Kidney (tissue), 13 donors: ENCODE measurements at regions not wholly inside any gene's neighbourhood (a gene's known extent, or its start where the extent isn't known, plus 50 kb on each side); places are given as distances from the start of the nearest gene placed in this dataset.
A peak's percentile ranks its signal among the peaks of the same experiment; 100 is the strongest.

ENCODE experiments used
- DNase-seq, 5 donors: peaks; one replicate each; pipeline ENCODE4 v3.0.0-alpha.2; 2013 to 2020
- FAIRE-seq: peaks from 2 replicates; lab custom pipeline; 2012; peaks lifted over from hg19 to GRCh38; lab: Jason Lieb, UNC
- H3K27ac ChIP-seq, 2 donors: one replicate each; pipeline ENCODE4 v1.7.0; 2013; ENCODE audit warnings: low read depth in 2 of 2, low read length in 2 of 2, inconsistent platforms in 1 of 2
- H3K27me3 ChIP-seq: one replicate; pipeline ENCODE4 v1.7.1; 2013; ENCODE audit warnings: low read length, inconsistent platforms; ENCODE audit not compliant: control insufficient read depth, insufficient read depth
- H3K36me3 ChIP-seq, 3 donors: one replicate each; pipeline versions ENCODE4 v1.7.0 to v1.7.1; 2013; ENCODE audit warnings: low read length in 3 of 3, control low read depth in 1 of 3, inconsistent platforms in 1 of 3; ENCODE audit not compliant: insufficient read depth in 3 of 3, control insufficient read depth in 2 of 3
- H3K4me1 ChIP-seq, 3 donors: one replicate each; pipeline versions ENCODE4 v1.7.0 to v1.7.1; 2013; ENCODE audit warnings: low read length in 3 of 3, inconsistent platforms in 1 of 3, low read depth in 1 of 3; ENCODE audit not compliant: control insufficient read depth in 2 of 3, insufficient read depth in 2 of 3
- H3K4me3 ChIP-seq, 3 donors: one replicate each; pipeline versions ENCODE4 v1.7.0 to v1.8.1; 2013; ENCODE audit warnings: low read length in 3 of 3, control low read depth in 1 of 3, inconsistent platforms in 1 of 3
- H3K9ac ChIP-seq, 3 donors: one replicate each; pipeline versions ENCODE4 v1.7.0 to v1.7.1; 2013; ENCODE audit warnings: low read length in 3 of 3, control low read depth in 1 of 3, inconsistent platforms in 1 of 3
- H3K9me3 ChIP-seq, 3 donors: one replicate each; pipeline versions ENCODE4 v1.7.0 to v1.7.1; 2013; ENCODE audit warnings: low read length in 3 of 3, control low read depth in 1 of 3, inconsistent platforms in 1 of 3; ENCODE audit not compliant: control insufficient read depth in 2 of 3, insufficient read depth in 1 of 3
- CTCF ChIP-seq: IDR thresholded peaks from 3 replicates; pipeline ENCODE4 v1.5.1; 2012; ENCODE audit warnings: mild to moderate bottlenecking, moderate library complexity, borderline replicate concordance; ENCODE audit not compliant: insufficient read depth; ENCODE audit errors: extremely low read depth
- intact Hi-C: fragments of 100-400 bp; cut with DNase I; formaldehyde crosslinking; loops from one replicate; pipeline ENCODE4 v1.11.1; 2022
- donor health status: control.
- donor health status: control.
- donor health status: control.
- donor health status: control.
- donor health status: control.
- donor health status: DM: yes; HTN: yes; CAD: no.
- donor health status: Normal renal cell carcinoma (clear cell type).

GRCh38 chr21:22201669-22202068 lies 1203.5 kb downstream of the NCAM2 start:
- FAIRE-seq = no peak
- TF ChIP-seq CTCF = no peak
- Histone ChIP-seq H3K27ac (no peak overlapping the region), H3K9ac (no peak overlapping the region), H3K4me3 (no peak overlapping the region), H3K4me1 (no peaks in the 10 kb centered on the region), H3K36me3 (no peaks in the 10 kb centered on the region), H3K9me3 (no peaks in the 10 kb centered on the region), H3K27me3 (no peaks in the 10 kb centered on the region)
- DNase-seq = no peak
- intact Hi-C loops = no loop called here

GRCh38 chr21:22209304-22209700 lies 1211.1 kb downstream of the NCAM2 start:
- Histone ChIP-seq H3K36me3 (no peaks in the 10 kb centered on the region), H3K27ac (no peak overlapping the region), H3K9ac (no peak overlapping the region), H3K27me3 (no peaks in the 10 kb centered on the region), H3K9me3 (no peaks in the 10 kb centered on the region), H3K4me1 (no peaks in the 10 kb centered on the region), H3K4me3 (no peak overlapping the region)
- intact Hi-C loops = no loop called here
- DNase-seq = no peak
- TF ChIP-seq CTCF = no peak
- no peak for FAIRE-seq

- DNase-seq = no peak
- H3K36me3 ChIP-seq = no peaks in the 10 kb centered on the region
- H3K9me3 ChIP-seq = no peaks in the 10 kb centered on the region
- no peak overlapping the region for H3K9ac ChIP-seq
- no peak overlapping the region for H3K27ac ChIP-seq
- no peaks in the 10 kb centered on the region for H3K4me1 ChIP-seq
- no peak for TF ChIP-seq CTCF
- no peak overlapping the region for H3K4me3 ChIP-seq
- intact Hi-C loops = no loop called here
- H3K27me3 ChIP-seq = no peaks in the 10 kb centered on the region
- FAIRE-seq = no peak
These were observed 1213.7 kb downstream of the NCAM2 start for GRCh38 chr21:22211943-22212342.

- FAIRE-seq = no peak
- Histone ChIP-seq H3K27me3 (no peaks in the 10 kb centered on the region), H3K36me3 (no peaks in the 10 kb centered on the region), H3K4me3 (no peak overlapping the region), H3K9ac (no peak overlapping the region), H3K27ac (no peak overlapping the region), H3K4me1 (no peaks in the 10 kb centered on the region), H3K9me3 (no peaks in the 10 kb centered on the region)
- DNase-seq = peak in 2 of 5 donors; percentile 1 to 6
- TF ChIP-seq CTCF = no peak
- intact Hi-C loops = no loop called here
These were observed 1225.2 kb downstream of the NCAM2 start for GRCh38 chr21:22223385-22223784.
